AG04449 (cell line): ENCODE measurements at regions not wholly inside any gene's neighbourhood (a gene's known extent, or its start where the extent isn't known, plus 50 kb on each side); places are given as distances from the start of the nearest gene placed in this dataset.
"Not testable (repeated sequence)": the region's sequence is repeated elsewhere in the genome, so short reads cannot be mapped to it uniquely, and the experiment has no call there.

Source experiments
- CTCF ChIA-PET: fragments of 350-600 bp; formaldehyde crosslinking; extraction: SDS; loops from one replicate; lab custom pipeline; 2021; ENCODE audit warnings: antibody characterized with exemption; lab: Yijun Ruan, JAX
- POLR2A ChIA-PET: fragments of 400-600, 350-600 bp; formaldehyde crosslinking; extraction: SDS; loops from one replicate; lab custom pipeline; 2020; ENCODE audit warnings: antibody characterized with exemption, inconsistent platforms; lab: Yijun Ruan, JAX
- DNase-seq: peaks from one replicate; pipeline ENCODE4 v3.0.0-alpha.2; 2010; ENCODE audit warnings: low read depth, low spot score
- H3K4me3 ChIP-seq: 2 replicates; pipeline ENCODE4 v1.5.1; 2011; ENCODE audit warnings: low read depth, mild to moderate bottlenecking, control low read depth, low read length
- TF ChIP-seq, protein P1 (sequence below): IDR thresholded peaks from one replicate; pipeline ENCODE4 v1.5.1; 2011; ENCODE audit warnings: mild to moderate bottlenecking, moderate library complexity, low read length, control low read depth, inconsistent platforms; ENCODE audit not compliant: insufficient read depth; ENCODE audit errors: missing control alignments

DNA sequence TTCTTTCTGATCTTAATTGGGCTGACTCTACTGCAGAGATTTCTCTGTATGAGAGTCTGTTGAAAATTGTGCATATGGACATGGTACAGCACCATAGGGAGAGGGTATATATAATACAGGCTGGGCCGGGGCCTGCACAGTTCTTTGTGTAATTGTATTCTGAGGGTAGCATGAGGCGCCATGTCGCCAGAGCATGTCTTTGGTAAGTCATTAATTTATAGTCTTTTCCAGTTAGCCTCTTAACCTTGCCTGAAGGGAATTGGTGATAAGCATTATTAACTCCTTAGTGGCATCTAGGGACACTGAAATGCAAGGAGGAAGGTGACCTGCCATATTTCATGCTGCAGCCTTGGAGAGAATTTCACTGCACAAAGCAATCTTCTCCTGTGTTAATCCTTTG, 569.9 kb downstream of the TMTC2 start:
- ChIA-PET CTCF (no interaction called here), POLR2A (no interaction called here)
- TF ChIP-seq, protein P1, sequence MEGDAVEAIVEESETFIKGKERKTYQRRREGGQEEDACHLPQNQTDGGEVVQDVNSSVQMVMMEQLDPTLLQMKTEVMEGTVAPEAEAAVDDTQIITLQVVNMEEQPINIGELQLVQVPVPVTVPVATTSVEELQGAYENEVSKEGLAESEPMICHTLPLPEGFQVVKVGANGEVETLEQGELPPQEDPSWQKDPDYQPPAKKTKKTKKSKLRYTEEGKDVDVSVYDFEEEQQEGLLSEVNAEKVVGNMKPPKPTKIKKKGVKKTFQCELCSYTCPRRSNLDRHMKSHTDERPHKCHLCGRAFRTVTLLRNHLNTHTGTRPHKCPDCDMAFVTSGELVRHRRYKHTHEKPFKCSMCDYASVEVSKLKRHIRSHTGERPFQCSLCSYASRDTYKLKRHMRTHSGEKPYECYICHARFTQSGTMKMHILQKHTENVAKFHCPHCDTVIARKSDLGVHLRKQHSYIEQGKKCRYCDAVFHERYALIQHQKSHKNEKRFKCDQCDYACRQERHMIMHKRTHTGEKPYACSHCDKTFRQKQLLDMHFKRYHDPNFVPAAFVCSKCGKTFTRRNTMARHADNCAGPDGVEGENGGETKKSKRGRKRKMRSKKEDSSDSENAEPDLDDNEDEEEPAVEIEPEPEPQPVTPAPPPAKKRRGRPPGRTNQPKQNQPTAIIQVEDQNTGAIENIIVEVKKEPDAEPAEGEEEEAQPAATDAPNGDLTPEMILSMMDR: no peak
- H3K4me3 ChIP-seq: no peak overlapping the region
- DNase-seq: no peak

DNA sequence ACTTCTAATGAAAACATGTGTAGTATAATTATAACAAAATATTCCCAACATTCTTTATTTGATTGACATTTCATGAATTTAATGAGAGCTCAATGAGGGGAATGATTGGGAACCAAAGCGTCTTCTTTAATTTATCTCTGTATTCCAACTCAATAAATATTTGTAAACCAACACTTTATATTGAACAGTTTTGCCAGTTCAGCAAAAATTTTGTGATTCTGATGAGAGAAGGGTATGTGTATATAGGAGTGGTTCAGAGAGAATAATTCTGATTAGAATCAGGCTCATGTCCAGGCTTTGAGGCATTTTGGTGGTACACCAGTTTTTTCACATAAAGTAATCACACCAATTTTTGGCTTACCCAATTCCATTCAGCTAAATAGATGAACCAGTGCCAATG, 564.2 kb downstream of the TMTC2 start:
- CTCF ChIA-PET: no interaction called here
- DNase-seq: no peak
- POLR2A ChIA-PET: no interaction called here
- TF ChIP-seq, protein P1: no peak
- H3K4me3 ChIP-seq: no peak overlapping the region

DNA sequence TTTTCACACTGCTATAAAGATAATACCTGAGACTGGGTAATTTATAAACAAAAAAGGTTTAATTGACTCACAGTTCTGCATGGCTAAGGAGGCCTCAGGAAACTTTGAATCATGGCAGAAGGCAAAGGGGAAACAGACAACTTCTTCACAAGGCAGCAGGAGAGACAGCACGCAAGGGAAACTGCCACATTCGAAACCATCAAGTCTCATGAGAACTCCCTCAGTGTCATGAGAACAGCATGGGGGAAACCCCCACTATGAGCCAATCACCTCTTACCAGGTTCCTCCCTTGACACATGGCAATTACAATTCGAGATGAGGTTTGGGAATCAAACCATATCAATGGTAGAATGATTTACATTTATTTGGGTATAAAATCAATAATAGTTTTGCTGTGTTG, 558.5 kb downstream of the TMTC2 start:
- ChIA-PET POLR2A (no interaction called here), CTCF (no interaction called here)
- DNase-seq: no peak
- H3K4me3 ChIP-seq: no peak overlapping the region
- TF ChIP-seq, protein P1: no peak

DNA sequence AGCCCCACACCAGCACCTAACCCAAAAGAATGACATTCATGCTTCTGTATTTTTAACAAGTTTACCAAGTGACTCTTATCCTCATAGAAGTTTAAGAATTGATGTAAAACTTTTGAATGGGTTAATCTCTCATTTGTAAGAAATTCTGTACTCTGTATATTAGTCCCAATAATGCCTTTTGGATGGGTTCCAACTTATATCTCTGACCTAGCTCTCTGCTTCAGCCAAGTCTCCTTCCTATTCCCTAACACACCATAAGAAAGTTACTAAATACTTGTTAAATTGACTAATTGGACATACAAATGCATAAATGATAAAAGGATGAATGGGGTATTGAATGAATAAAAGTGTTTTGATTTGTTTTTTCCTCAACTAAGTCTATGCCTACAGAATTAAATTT, 557.3 kb downstream of the TMTC2 start:
- no peak overlapping the region for H3K4me3 ChIP-seq
- ChIA-PET CTCF (no interaction called here), POLR2A (no interaction called here)
- TF ChIP-seq, protein P1: no peak
- no peak for DNase-seq

DNA sequence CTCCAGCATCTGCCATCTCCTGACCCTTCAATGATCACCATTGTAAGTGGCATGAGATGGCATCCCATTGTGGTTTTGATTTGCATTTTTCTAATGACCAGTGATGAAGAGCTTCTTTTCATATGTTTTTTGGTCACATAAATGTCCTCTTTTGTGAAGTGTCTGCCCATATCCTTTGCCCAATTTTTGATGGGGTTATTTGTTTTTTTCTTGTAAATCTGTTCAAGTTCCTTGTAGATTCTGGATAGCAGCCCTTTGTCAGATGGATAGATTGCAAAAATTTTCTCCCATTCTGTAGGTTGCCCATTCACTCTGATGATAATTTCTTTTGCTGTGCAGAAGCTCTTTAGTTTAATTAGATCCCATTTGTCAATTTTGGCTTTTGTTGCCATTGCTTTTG, 547.3 kb downstream of the TMTC2 start:
- POLR2A ChIA-PET, H3K4me3 ChIP-seq, DNase-seq, CTCF ChIA-PET: not testable (repeated sequence)

DNA sequence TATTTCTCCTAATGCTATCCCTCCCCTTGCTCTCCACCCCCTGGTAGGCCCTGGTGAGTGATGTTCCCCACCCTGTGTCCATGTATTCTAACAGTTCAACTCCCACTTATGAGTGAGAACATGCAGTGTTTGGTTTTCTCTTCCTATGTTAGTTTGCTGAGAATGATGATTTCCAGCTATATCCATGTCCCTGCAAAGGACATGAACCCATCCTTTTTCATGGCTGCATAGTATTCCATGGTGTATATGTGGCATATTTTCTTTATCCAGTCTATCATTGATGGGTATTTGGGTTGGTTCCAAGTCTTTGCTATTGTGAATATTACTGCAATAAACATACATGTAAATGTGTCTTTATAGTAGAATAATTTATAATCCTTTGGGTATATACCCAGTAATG, 540.3 kb downstream of the TMTC2 start:
- DNase-seq, POLR2A ChIA-PET, H3K4me3 ChIP-seq, CTCF ChIA-PET: not testable (repeated sequence)

DNA sequence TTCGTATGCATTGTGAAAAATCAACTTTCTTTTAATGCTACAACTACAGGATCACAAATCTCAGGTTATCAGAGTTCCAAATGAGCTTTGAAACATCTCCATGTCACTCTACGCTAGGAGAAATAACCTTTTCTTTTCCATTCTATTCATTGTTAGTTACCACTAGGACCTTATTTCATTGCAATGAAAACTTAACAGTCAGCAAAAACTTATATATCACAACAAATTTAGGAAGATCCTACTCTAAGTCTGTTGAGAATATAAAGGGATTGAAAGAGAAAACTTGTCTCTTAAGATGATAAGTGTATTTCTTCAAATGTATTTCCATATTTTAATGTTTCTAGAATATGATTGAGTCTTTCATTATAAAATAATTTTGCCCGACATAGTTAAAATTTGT, 539.1 kb downstream of the TMTC2 start:
- POLR2A ChIA-PET: no interaction called here
- CTCF ChIA-PET: no interaction called here
- no peak overlapping the region for H3K4me3 ChIP-seq

More for the DNA sequence above, 539.1 kb downstream of the TMTC2 start:
- DNase-seq: no peak
- TF ChIP-seq, protein P1: no peak
